HepG2 (cell line): ENCODE measurements at regions not wholly inside any gene's neighbourhood (a gene's known extent, or its start where the extent isn't known, plus 50 kb on each side); places are given as distances from the start of the nearest gene placed in this dataset.
"Not testable (repeated sequence)": the region's sequence is repeated elsewhere in the genome, so short reads cannot be mapped to it uniquely, and the experiment has no call there.

Experiments
- ATAC-seq: fragments of 200-7000 bp; cut with Tn5 transposase; 3 replicates; pipeline ENCODE4 v1.9.1; 2020; ENCODE audit warnings: mild to moderate bottlenecking, moderate library complexity
- BruUV-seq: library from RNA; stranded (reverse); fragments of 400-500 nt; replicated peaks from 2 replicates; lab custom pipeline; 2021; lab: Mats Ljungman, UMichigan
- CTCF ChIA-PET: fragments of 300-600 bp; formaldehyde crosslinking; extraction: SDS; loops from one replicate; lab custom pipeline; 2021; ENCODE audit warnings: low total read pairs, inconsistent platforms, low intra/inter-chr PET ratio; lab: Yijun Ruan, JAX
- POLR2A ChIA-PET: fragments of 350-600 bp; sonication (Branson Sonifier 250); formaldehyde crosslinking; loops from one replicate; lab custom pipeline; 2020; ENCODE audit warnings: antibody characterized with exemption, inconsistent platforms; lab: Yijun Ruan, JAX
- DNase-seq: peaks from one replicate; pipeline ENCODE4 v3.0.0-alpha.2; 2015; ENCODE audit warnings: low spot score
- FAIRE-seq: peaks from 3 replicates; lab custom pipeline; 2011; peaks lifted over from hg19 to GRCh38; lab: Jason Lieb, UNC
- H2AFZ ChIP-seq: one replicate; pipeline ENCODE4 v1.6.1; 2011; ENCODE audit warnings: low read length, inconsistent platforms
- H3K27ac ChIP-seq: fragments of 300-600 bp; 3 replicates; pipeline ENCODE4 v1.8.0; 2011; ENCODE audit warnings: mixed run types, mild to moderate bottlenecking, mixed read lengths, low read length, inconsistent platforms; ENCODE audit not compliant: insufficient read depth; ENCODE audit errors: extremely low read length
- H3K27me3 ChIP-seq, 2 experiments: fragments of 200-600 bp in 1 of 2; 2 replicates in 1 of 2; 3 replicates in 1 of 2; pipeline versions ENCODE4 v1.6.0 to v1.8.0; 2011; ENCODE audit warnings: low read length in 2 of 2, mild to moderate bottlenecking in 2 of 2, moderate library complexity in 2 of 2, inconsistent platforms in 1 of 2; ENCODE audit not compliant: insufficient read depth in 2 of 2, control insufficient read depth in 1 of 2
- H3K36me3 ChIP-seq, 2 experiments: fragments of 200-600 bp in 1 of 2; replicated peaks in 1 of 2; 2 replicates in 1 of 2; 3 replicates in 1 of 2; pipeline versions ENCODE4 v1.5.1 to v1.8.0; 2011; ENCODE audit warnings: low read length in 2 of 2, inconsistent platforms in 1 of 2; ENCODE audit not compliant: insufficient read depth in 2 of 2, control insufficient read depth in 1 of 2
- H3K4me1 ChIP-seq: 2 replicates; pipeline ENCODE4 v1.5.1; 2012; ENCODE audit warnings: low read length, inconsistent platforms; ENCODE audit not compliant: insufficient read depth
- H3K4me2 ChIP-seq: 2 replicates; pipeline ENCODE4 v1.6.0; 2011; ENCODE audit warnings: low read depth, low read length, inconsistent platforms
- H3K4me3 ChIP-seq, 3 experiments: fragments of 200-600 bp in 1 of 3; sonication (generic), shearing (Covaris generic) in 1 of 3; replicated peaks in 1 of 3; 2 replicates each; pipeline ENCODE4 v1.5.1; 2011 to 2016; ENCODE audit warnings: low read length in 3 of 3, inconsistent platforms in 2 of 3, low read depth in 2 of 3, mild to moderate bottlenecking in 2 of 3, control low read depth in 1 of 3, mixed read lengths in 1 of 3; ENCODE audit not compliant: insufficient read depth in 1 of 3
- H3K79me2 ChIP-seq: one replicate; pipeline ENCODE4 v1.6.1; 2011; ENCODE audit warnings: low read length, inconsistent platforms; ENCODE audit not compliant: insufficient read depth
- H3K9ac ChIP-seq: 2 replicates; pipeline ENCODE4 v1.6.0; 2011; ENCODE audit warnings: mild to moderate bottlenecking, low read depth, low read length, inconsistent platforms; ENCODE audit not compliant: insufficient read depth
- H3K9me3 ChIP-seq: 2 replicates; pipeline ENCODE4 v1.5.1; 2012; ENCODE audit warnings: mild to moderate bottlenecking, low read length
- H4K20me1 ChIP-seq: 2 replicates; pipeline ENCODE4 v1.6.0; 2011; ENCODE audit warnings: inconsistent platforms, mild to moderate bottlenecking, low read length, moderate library complexity; ENCODE audit not compliant: insufficient read depth
- ATF7 ChIP-seq, 2 experiments: fragments of 450-650 bp in 1 of 2; sonication (generic) in 1 of 2; formaldehyde crosslinking in 1 of 2; IDR thresholded peaks; 2 replicates each; pipeline versions ENCODE4 v1.4.0 to v1.6.1; 2016 to 2020; ENCODE audit warnings: antibody characterized with exemption in 1 of 2, mild to moderate bottlenecking in 1 of 2, missing genetic modification reagents in 1 of 2
- MAFF ChIP-seq: IDR thresholded peaks from 2 replicates; pipeline ENCODE4 v1.6.1; 2011; ENCODE audit warnings: low read depth, low read length, improper control_type of control experiment
- MAFK ChIP-seq, 2 experiments: IDR thresholded peaks in 1 of 2; conservative IDR thresholded peaks in 1 of 2; 2 replicates each; pipeline ENCODE4 v1.6.1; 2011; ENCODE audit warnings: improper control_type of control experiment in 2 of 2, low read length in 2 of 2
- MXD4 ChIP-seq: IDR thresholded peaks from 2 replicates; pipeline ENCODE4 v1.6.1; 2016; ENCODE audit warnings: mild to moderate bottlenecking, missing biosample characterization, missing genetic modification reagents
- MYC ChIP-seq: sonication (generic); formaldehyde crosslinking; IDR thresholded peaks from 2 replicates; pipeline ENCODE4 v1.9.0; 2021; ENCODE audit warnings: missing genetic modification reagents, borderline replicate concordance
- PHF8 ChIP-seq: sonication (generic); formaldehyde crosslinking; IDR thresholded peaks from 2 replicates; pipeline ENCODE4 v1.5.0; 2020; ENCODE audit warnings: missing genetic modification reagents
- ZBTB14 ChIP-seq: sonication (generic); formaldehyde crosslinking; IDR thresholded peaks from 2 replicates; pipeline ENCODE4 v1.4.0; 2020; ENCODE audit warnings: missing genetic modification reagents
- ZBTB39 ChIP-seq: sonication (generic); formaldehyde crosslinking; IDR thresholded peaks from 2 replicates; pipeline ENCODE4 v1.5.0; 2020; ENCODE audit warnings: missing genetic modification reagents
- ZFP37 ChIP-seq: sonication (generic); formaldehyde crosslinking; IDR thresholded peaks from 2 replicates; pipeline ENCODE4 v1.4.0; 2020; ENCODE audit warnings: missing genetic modification reagents, borderline replicate concordance
- ZFP41 ChIP-seq: sonication (generic); formaldehyde crosslinking; IDR thresholded peaks from 2 replicates; pipeline ENCODE4 v1.4.0; 2020; ENCODE audit warnings: mild to moderate bottlenecking, missing genetic modification reagents, borderline replicate concordance
- ZNF549 ChIP-seq: sonication (generic); formaldehyde crosslinking; IDR thresholded peaks from 2 replicates; pipeline ENCODE4 v1.5.0; 2020; ENCODE audit warnings: missing genetic modification reagents
- ZNF576 ChIP-seq: sonication (generic); formaldehyde crosslinking; IDR thresholded peaks from 2 replicates; pipeline ENCODE4 v1.4.0; 2020; ENCODE audit warnings: mild to moderate bottlenecking, missing genetic modification reagents
- ZNF724P ChIP-seq: sonication (generic); formaldehyde crosslinking; IDR thresholded peaks from 2 replicates; pipeline ENCODE4 v1.8.0; 2022; ENCODE audit warnings: missing genetic modification reagents, borderline replicate concordance
- WGBS: methylation state at CpG from one replicate; pipeline ENCODE4 v1.1.6; 2017; ENCODE audit warnings: low lambda C conversion rate; 5-methylcytosine and 5-hydroxymethylcytosine counted together
- in situ Hi-C: cut with HindIII; loops from 2 replicates; pipeline ENCODE4 v1.10.0; 2017; ENCODE audit warnings: low pct_unique_long_range_greater_than_20kb; ENCODE audit not compliant: extremely low pct_ligation_motif_present
- intact Hi-C: fragments of 100-400 bp; cut with micrococcal nuclease; formaldehyde crosslinking; loops from one replicate; pipeline ENCODE4 v1.10.0; 2022; ENCODE audit not compliant: unreplicated experiment

GRCh38 chr13:61205898-61206297 lies 209.8 kb downstream of the PCDH20 start:
- WGBS: 54% methylated on average over 11 of the region's 11 CpGs

GRCh38 chr13:61204025-61204424 lies 211.6 kb downstream of the PCDH20 start:
- no peak overlapping the region for H3K4me2 ChIP-seq
- no peaks in the 10 kb centered on the region for H3K79me2 ChIP-seq
- TF ChIP-seq ZNF724P (CRISPR knock-in tag) (no peak), MAFK (conservative IDR thresholded peaks at IDR 0.05 in 1 of 2, IDR thresholded peaks at IDR 0.05 in 1 of 2; ENCODE audit: low read length in 2 of 2) (peak; percentile 50 to 79), ZFP41 (CRISPR knock-in tag) (no peak), MXD4 (CRISPR knock-in tag) (no peak), ZNF576 (CRISPR knock-in tag) (no peak), ZBTB39 (no peak), ZFP37 (CRISPR knock-in tag) (no peak), PHF8 (CRISPR knock-in tag) (no peak), ZNF549 (CRISPR knock-in tag) (no peak), MAFF (peak; percentile 81), ATF7 (IDR thresholded peaks at IDR 0.05) (no peak), ATF7 (CRISPR knock-in tag; IDR thresholded peaks at IDR 0.05) (no peak), MYC (CRISPR knock-in tag) (no peak), ZBTB14 (CRISPR knock-in tag) (no peak)
- TF ChIP-seq, all 625 proteins: peak for 2
- no TSS peak for BruUV-seq
- in situ Hi-C loops: no loop called here
- Histone ChIP-seq H3K27me3 (no peaks in the 10 kb centered on the region), H4K20me1 (no peaks in the 10 kb centered on the region), H2AFZ (no peak overlapping the region), H3K27ac (no peak overlapping the region), H3K36me3 (no peaks in the 10 kb centered on the region), H3K9ac (no peak overlapping the region), H3K4me3 (no peak overlapping the region), H3K4me1 (no peaks in the 10 kb centered on the region), H3K9me3 (no peaks in the 10 kb centered on the region)
- ATAC-seq: no peak
- POLR2A ChIA-PET: no interaction called here
- DNase-seq: no peak
- FAIRE-seq: no peak
- 3% methylated on average over 1 of the region's 1 CpG for WGBS
- intact Hi-C loops: no loop called here
- CTCF ChIA-PET: no interaction called here

More at GRCh38 chr13:61205898-61206297, 209.8 kb downstream of the PCDH20 start:
- DNase-seq, ATAC-seq, CTCF ChIA-PET, H2AFZ ChIP-seq, H3K9ac ChIP-seq, H4K20me1 ChIP-seq, BruUV-seq, H3K9me3 ChIP-seq, H3K4me1 ChIP-seq, H3K4me3 ChIP-seq, H3K36me3 ChIP-seq, POLR2A ChIA-PET, H3K4me2 ChIP-seq, FAIRE-seq, H3K27me3 ChIP-seq, intact Hi-C loops, in situ Hi-C loops, H3K79me2 ChIP-seq, H3K27ac ChIP-seq: not testable (repeated sequence)
